GM12891 (cell line): ENCODE measurements at regions not wholly inside any gene's neighbourhood (a gene's known extent, or its start where the extent isn't known, plus 50 kb on each side); places are given as distances from the start of the nearest gene placed in this dataset.

ENCODE experiments used
- DNase-seq: peaks from one replicate; pipeline ENCODE4 v3.0.0; 2011; ENCODE audit warnings: low spot score; ENCODE audit not compliant: insufficient read length
- FAIRE-seq: peaks from 2 replicates; lab custom pipeline; 2011; peaks lifted over from hg19 to GRCh38; lab: Jason Lieb, UNC
- PAX5 ChIP-seq: IDR thresholded peaks from 2 replicates; pipeline ENCODE4 v1.6.1; 2011; ENCODE audit warnings: low read length, moderate library complexity, mild to moderate bottlenecking; ENCODE audit not compliant: insufficient read depth, severe bottlenecking
- POLR2A ChIP-seq: IDR thresholded peaks from 2 replicates; pipeline ENCODE4 v1.6.1; 2011; ENCODE audit warnings: low read depth, low read length, control low read depth
- POLR2AphosphoS5 ChIP-seq: IDR thresholded peaks from 2 replicates; pipeline ENCODE4 v1.6.1; 2011; ENCODE audit warnings: low read depth, low read length, control low read depth
- POU2F2 ChIP-seq: IDR thresholded peaks from 2 replicates; pipeline ENCODE4 v1.6.1; 2011; ENCODE audit warnings: low read depth, mild to moderate bottlenecking, control low read depth, low read length, moderate library complexity
- SPI1 ChIP-seq: IDR thresholded peaks from 2 replicates; pipeline ENCODE4 v1.6.1; 2011; ENCODE audit warnings: low read depth, low read length, control low read depth
- TAF1 ChIP-seq: IDR thresholded peaks from 2 replicates; pipeline ENCODE4 v1.6.1; 2011; ENCODE audit warnings: low read depth, low read length, control low read depth

- TF ChIP-seq POLR2AphosphoS5: no peak
- TF ChIP-seq TAF1: no peak
- TF ChIP-seq POLR2A: no peak
- DNase-seq (no peak), FAIRE-seq (no peak)
Measured at GRCh38 chr11:32005786-32006416, 85.0 kb upstream of the RCN1 start.

GRCh38 chr11:32003335-32003734 lies 87.5 kb upstream of the RCN1 start:
- TF ChIP-seq PAX5 (no peak), POLR2AphosphoS5 (no peak), TAF1 (no peak), POLR2A (no peak), POU2F2 (no peak), SPI1 (no peak)
- FAIRE-seq (no peak), DNase-seq (no peak)

- no peak for TF ChIP-seq TAF1
- TF ChIP-seq PAX5: no peak
- TF ChIP-seq POU2F2: no peak
- no peak for TF ChIP-seq POLR2A
- TF ChIP-seq SPI1: no peak
- TF ChIP-seq POLR2AphosphoS5: no peak
- no peak for FAIRE-seq
Measured at GRCh38 chr11:32002311-32002710, 88.6 kb upstream of the RCN1 start.

GRCh38 chr11:31997955-31998354 lies 92.9 kb upstream of the RCN1 start:
- no peak for FAIRE-seq
- DNase-seq: no peak
- no peak for TF ChIP-seq SPI1

More at GRCh38 chr11:32002311-32002710, 88.6 kb upstream of the RCN1 start:
- DNase-seq: no peak

GRCh38 chr11:31996159-31996881 lies 94.6 kb upstream of the RCN1 start:
- no peak for DNase-seq
- TF ChIP-seq SPI1 (no peak), POLR2AphosphoS5 (no peak), POU2F2 (no peak), POLR2A (no peak), TAF1 (no peak), PAX5 (no peak)
- FAIRE-seq: no peak

GRCh38 chr11:31995525-31996094 lies 95.3 kb upstream of the RCN1 start:
- no peak for TF ChIP-seq POLR2A
- FAIRE-seq: peak; percentile 90
- DNase-seq: no peak

- DNase-seq (no peak), FAIRE-seq (no peak)
- no peak for TF ChIP-seq POU2F2
- TF ChIP-seq POLR2A: no peak
- TF ChIP-seq TAF1: no peak
- TF ChIP-seq PAX5: no peak
- TF ChIP-seq POLR2AphosphoS5: no peak
- no peak for TF ChIP-seq SPI1
Measured at GRCh38 chr11:31995032-31995431, 95.8 kb upstream of the RCN1 start.

- FAIRE-seq: no peak
- no peak for DNase-seq
- TF ChIP-seq PAX5: no peak
- TF ChIP-seq TAF1: no peak
Measured at GRCh38 chr11:31987118-31988005, 103.5 kb upstream of the RCN1 start.

- DNase-seq (no peak), FAIRE-seq (no peak)
- TF ChIP-seq POLR2A (no peak), POU2F2 (no peak), TAF1 (no peak), PAX5 (no peak), POLR2AphosphoS5 (no peak), SPI1 (no peak)
Measured at GRCh38 chr11:31986201-31986889, 104.5 kb upstream of the RCN1 start.
